Common myeloid progenitor, CD34-positive (primary cell): ENCODE measurements at regions not wholly inside any gene's neighbourhood (a gene's known extent, or its start where the extent isn't known, plus 50 kb on each side); places are given as distances from the start of the nearest gene placed in this dataset.

ENCODE experiments used
- CTCF ChIA-PET: fragments of 350-600 bp; sonication (Branson Sonifier 250); formaldehyde crosslinking; loops from one replicate; lab custom pipeline; 2021; ENCODE audit warnings: antibody characterized with exemption; lab: Charles Lee
- POLR2A ChIA-PET: fragments of 350-600 bp; sonication (Branson Sonifier 250); formaldehyde crosslinking; loops from one replicate; lab custom pipeline; 2021; ENCODE audit warnings: antibody characterized with exemption; lab: Charles Lee
- DNase-seq, 3 donors: peaks; one replicate each; pipeline versions ENCODE4 v3.0.0 to v3.0.0-alpha.2; 2013
- H3K27ac ChIP-seq, 2 experiments: 1 replicate in 1 of 2; 2 replicates in 1 of 2; pipeline ENCODE4 v1.7.0; 2013; ENCODE audit warnings: inconsistent platforms in 2 of 2, low read length in 2 of 2, mild to moderate bottlenecking in 2 of 2, low read depth in 1 of 2, moderate library complexity in 1 of 2; ENCODE audit not compliant: severe bottlenecking in 2 of 2, insufficient read depth in 1 of 2, poor library complexity in 1 of 2
- H3K27me3 ChIP-seq, 5 experiments: replicated peaks in 2 of 5; 1 replicate in 3 of 5; 2 replicates in 2 of 5; pipeline versions ENCODE4 v1.6.1 to v1.7.0; 2013; ENCODE audit warnings: low read length in 4 of 5, mild to moderate bottlenecking in 2 of 5, moderate library complexity in 2 of 5, inconsistent platforms in 1 of 5; ENCODE audit not compliant: insufficient read depth in 5 of 5, control insufficient read depth in 4 of 5
- H3K36me3 ChIP-seq, 4 experiments: 1 replicate in 2 of 4; 2 replicates in 2 of 4; pipeline versions ENCODE4 v1.6.1 to v1.7.0; 2013; ENCODE audit warnings: low read length in 3 of 4, control low read depth in 1 of 4, mild to moderate bottlenecking in 1 of 4; ENCODE audit not compliant: control insufficient read depth in 4 of 4, insufficient read depth in 4 of 4
- H3K4me1 ChIP-seq, 4 experiments: 1 replicate in 3 of 4; 2 replicates in 1 of 4; pipeline versions ENCODE4 v1.6.1 to v1.7.1; 2013; ENCODE audit warnings: low read length in 3 of 4, mild to moderate bottlenecking in 3 of 4, control low read depth in 1 of 4, inconsistent platforms in 1 of 4, moderate library complexity in 1 of 4; ENCODE audit not compliant: control insufficient read depth in 4 of 4, insufficient read depth in 4 of 4; ENCODE audit errors: control extremely low read depth in 1 of 4
- H3K4me3 ChIP-seq, 7 experiments: 1 replicate in 4 of 7; 2 replicates in 3 of 7; pipeline versions ENCODE4 v1.5.1 to v1.7.0; 2013; ENCODE audit warnings: mild to moderate bottlenecking in 7 of 7, low read length in 6 of 7, moderate library complexity in 6 of 7, inconsistent platforms in 2 of 7, low read depth in 2 of 7, control low read depth in 1 of 7; ENCODE audit not compliant: insufficient read depth in 4 of 7, control insufficient read depth in 1 of 7; ENCODE audit errors: extremely low read depth in 1 of 7
- H3K9me3 ChIP-seq, 5 experiments: 1 replicate in 4 of 5; 2 replicates in 1 of 5; pipeline versions ENCODE4 v1.6.1 to v1.7.1; 2013; ENCODE audit warnings: low read length in 4 of 5, mild to moderate bottlenecking in 2 of 5, inconsistent platforms in 1 of 5, low read depth in 1 of 5, moderate library complexity in 1 of 5; ENCODE audit not compliant: control insufficient read depth in 4 of 5, insufficient read depth in 2 of 5; ENCODE audit errors: control extremely low read depth in 1 of 5
- WGBS: methylation state at CpG from one replicate; pipeline ENCODE4 v1.1.5; 2013; ENCODE audit not compliant: insufficient coverage; 5-methylcytosine and 5-hydroxymethylcytosine counted together

GRCh38 chr2:109683452-109683851 lies 69.3 kb downstream of the SOWAHC start:
- Histone ChIP-seq H3K27ac (no peak overlapping the region), H3K4me3 (no peak overlapping the region), H3K9me3 (no peaks in the 10 kb centered on the region), H3K4me1 (peaks cover 0 to 3% (median 0%) of the 10 kb centered on the region in 4 experiments), H3K27me3 (no peaks in the 10 kb centered on the region), H3K36me3 (no peaks in the 10 kb centered on the region)
- no peak for DNase-seq
- ChIA-PET POLR2A (interaction anchor here (0.6 kb wide), 1 partner anchor 48 kb away, joined by 8 read pairs; no protein-coding TSS in a partner anchor), CTCF (no interaction called here)
- WGBS = 95% methylated on average over 8 of the region's 8 CpGs

- no peak overlapping the region for H3K4me3 ChIP-seq
- no peaks in the 10 kb centered on the region for H3K27me3 ChIP-seq
- no peak overlapping the region for H3K27ac ChIP-seq
- 100% methylated on average over 3 of the region's 4 CpGs for WGBS
- no peak for DNase-seq
- POLR2A ChIA-PET = no interaction called here
- no peaks in the 10 kb centered on the region for H3K36me3 ChIP-seq
- CTCF ChIA-PET = no interaction called here
- peaks cover 0 to under 1% (median 0%) of the 10 kb centered on the region in 4 experiments for H3K4me1 ChIP-seq
- H3K9me3 ChIP-seq = no peaks in the 10 kb centered on the region
These were observed 71.3 kb downstream of the SOWAHC start for GRCh38 chr2:109685453-109685852.

DNA sequence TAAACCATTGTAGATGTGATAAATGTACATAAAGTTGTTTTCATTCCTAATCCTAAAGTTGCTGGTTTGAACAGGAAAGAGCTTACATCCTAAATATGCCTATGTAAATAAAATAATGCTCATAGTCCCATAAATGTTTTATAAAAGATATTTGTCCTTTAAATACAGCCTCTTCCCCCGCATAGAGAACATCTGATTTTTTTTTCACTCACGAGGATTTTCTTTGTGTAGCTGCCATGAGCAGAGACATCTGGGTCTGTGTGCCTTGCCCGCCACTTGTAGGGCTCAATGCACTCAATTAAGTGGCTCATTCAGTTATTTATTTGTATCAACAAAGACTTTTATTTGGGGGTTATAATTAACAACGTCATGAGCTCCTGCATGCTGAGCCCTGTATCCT lies 72.8 kb downstream of the SOWAHC start:
- POLR2A ChIA-PET = no interaction called here
- 96% methylated on average over 3 of the region's 4 CpGs for WGBS

GRCh38 chr2:109689182-109689930 lies 75.2 kb downstream of the SOWAHC start:
- ChIA-PET POLR2A (no interaction called here), CTCF (no interaction called here)
- no peak overlapping the region for H3K4me3 ChIP-seq
- H3K27me3 ChIP-seq = no peaks in the 10 kb centered on the region
- no peak overlapping the region for H3K27ac ChIP-seq
- DNase-seq = no peak
- H3K36me3 ChIP-seq = no peaks in the 10 kb centered on the region
- 100% methylated on average over 4 of the region's 5 CpGs for WGBS
- no peaks in the 10 kb centered on the region for H3K4me1 ChIP-seq
- no peaks in the 10 kb centered on the region for H3K9me3 ChIP-seq

More for the DNA sequence above, 72.8 kb downstream of the SOWAHC start:
- no peak overlapping the region for H3K27ac ChIP-seq
- no peaks in the 10 kb centered on the region for H3K4me1 ChIP-seq
- no peak for DNase-seq
- CTCF ChIA-PET = no interaction called here
- H3K36me3 ChIP-seq = no peaks in the 10 kb centered on the region
- H3K27me3 ChIP-seq = no peaks in the 10 kb centered on the region
- H3K4me3 ChIP-seq = no peak overlapping the region
- no peaks in the 10 kb centered on the region for H3K9me3 ChIP-seq

DNA sequence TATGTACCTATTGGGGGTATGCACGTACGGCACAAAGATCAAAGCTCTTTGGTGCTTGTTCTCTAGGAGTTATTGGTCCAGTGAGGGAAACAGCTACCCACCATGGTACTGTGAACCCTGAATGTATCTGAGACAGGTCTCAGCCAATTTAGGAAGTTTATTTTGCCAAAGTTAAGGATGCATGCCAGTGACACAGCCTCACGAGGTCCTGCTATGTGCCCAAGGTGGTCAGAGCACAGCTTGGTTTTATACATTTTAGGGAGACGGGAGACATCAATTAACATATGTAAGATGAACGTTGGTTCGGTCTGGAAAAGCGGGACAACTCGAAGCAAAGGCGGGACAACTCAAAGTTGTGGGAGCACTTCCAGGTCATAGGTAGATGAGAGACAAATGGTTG lies 75.8 kb downstream of the SOWAHC start:
- H3K27ac ChIP-seq = no peak overlapping the region
- no peaks in the 10 kb centered on the region for H3K4me1 ChIP-seq
- H3K27me3 ChIP-seq = no peaks in the 10 kb centered on the region
- H3K4me3 ChIP-seq = no peak overlapping the region
- 99% methylated on average over 9 of the region's 9 CpGs for WGBS
- no peaks in the 10 kb centered on the region for H3K9me3 ChIP-seq
- H3K36me3 ChIP-seq = no peaks in the 10 kb centered on the region
- DNase-seq = no peak
- ChIA-PET POLR2A (no interaction called here), CTCF (no interaction called here)

DNA sequence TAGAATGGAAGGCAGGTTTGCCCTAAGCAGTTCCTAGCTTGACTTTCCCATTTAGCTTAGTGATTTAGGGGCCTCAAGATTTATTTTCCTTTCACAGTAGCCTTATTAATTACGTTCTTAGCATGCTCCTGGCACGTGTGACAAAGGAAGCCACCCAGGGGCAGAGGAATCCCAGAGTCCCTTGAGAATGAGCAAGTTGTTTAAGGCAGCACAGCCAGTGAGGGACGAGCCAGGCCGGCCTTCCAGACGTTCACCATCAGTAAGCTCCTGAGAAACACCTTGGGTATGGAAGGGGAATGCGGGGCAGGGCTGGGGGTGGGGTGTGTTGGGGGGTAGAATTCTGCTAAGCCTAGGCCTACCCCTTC lies 76.3 kb downstream of the SOWAHC start:
- ChIA-PET POLR2A (no interaction called here), CTCF (no interaction called here)
- Histone ChIP-seq H3K27me3 (no peaks in the 10 kb centered on the region), H3K27ac (no peak overlapping the region), H3K9me3 (no peaks in the 10 kb centered on the region), H3K4me3 (no peak overlapping the region), H3K4me1 (no peaks in the 10 kb centered on the region), H3K36me3 (no peaks in the 10 kb centered on the region)
- WGBS = 69% methylated on average over 2 of the region's 6 CpGs
- DNase-seq = no peak

DNA sequence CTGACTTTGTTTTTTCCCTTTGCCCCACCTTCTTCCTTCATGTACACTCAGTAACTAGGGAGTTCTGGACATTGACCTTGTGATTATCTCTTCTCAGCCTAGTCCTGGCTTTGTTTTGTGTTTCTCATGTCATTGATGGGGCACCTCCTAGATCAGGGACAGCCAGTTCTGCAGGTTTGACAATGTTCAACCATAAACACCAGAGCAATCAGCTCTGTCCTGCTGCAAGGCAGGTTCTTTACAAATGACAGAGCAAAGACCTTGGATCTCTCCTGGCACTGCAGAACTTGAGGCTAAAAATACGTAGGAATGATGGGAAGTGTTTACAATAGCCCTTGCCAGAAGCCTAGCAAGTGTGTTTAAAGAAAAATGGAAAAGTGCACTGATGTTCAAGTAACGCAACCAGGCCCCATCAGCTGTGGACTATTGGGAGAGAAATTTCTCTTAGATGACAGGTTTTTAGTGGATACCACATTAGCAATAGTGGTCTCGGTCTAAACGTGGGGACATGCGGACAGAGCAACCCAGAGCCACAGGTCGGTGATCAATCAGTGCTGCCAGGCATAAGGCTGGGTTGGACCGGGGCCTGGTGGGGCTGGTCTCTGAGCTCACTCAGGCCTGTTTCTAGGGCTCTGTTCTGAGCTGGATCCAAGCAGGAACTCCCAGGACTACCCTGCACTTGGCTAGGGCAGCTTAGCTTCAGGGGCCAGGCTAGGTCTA lies 76.8 kb downstream of the SOWAHC start:
- no peaks in the 10 kb centered on the region for H3K27me3 ChIP-seq
- no peaks in the 10 kb centered on the region for H3K9me3 ChIP-seq
- DNase-seq = no peak
- H3K36me3 ChIP-seq = no peaks in the 10 kb centered on the region
- CTCF ChIA-PET = no interaction called here
- H3K27ac ChIP-seq = no peak overlapping the region
- POLR2A ChIA-PET = no interaction called here
- 84% methylated on average over 7 of the region's 7 CpGs for WGBS
- H3K4me3 ChIP-seq = no peak overlapping the region
- no peaks in the 10 kb centered on the region for H3K4me1 ChIP-seq
